Ectodermal cell (in vitro differentiated cells): ENCODE measurements at regions not wholly inside any gene's neighbourhood (a gene's known extent, or its start where the extent isn't known, plus 50 kb on each side); places are given as distances from the start of the nearest gene placed in this dataset.

Experiments
- H3K27ac ChIP-seq: 2 replicates; pipeline ENCODE4 v1.7.0; 2013; ENCODE audit warnings: mild to moderate bottlenecking, low read depth, low read length; ENCODE audit not compliant: insufficient read depth, poor library complexity, severe bottlenecking
- H3K27me3 ChIP-seq: 2 replicates; pipeline ENCODE4 v1.7.0; 2013; ENCODE audit warnings: mild to moderate bottlenecking, low read length; ENCODE audit not compliant: insufficient read depth, control insufficient read depth, poor library complexity, severe bottlenecking
- H3K36me3 ChIP-seq: one replicate; pipeline ENCODE4 v1.7.0; 2013; ENCODE audit warnings: low read length; ENCODE audit not compliant: control insufficient read depth, insufficient read depth
- H3K4me1 ChIP-seq: one replicate; pipeline ENCODE4 v1.7.0; 2013; ENCODE audit warnings: low read length; ENCODE audit not compliant: control insufficient read depth, insufficient read depth
- H3K4me3 ChIP-seq: 2 replicates; pipeline ENCODE4 v1.7.0; 2013; ENCODE audit warnings: low read depth, low read length, control low read depth; ENCODE audit not compliant: insufficient read depth
- H3K9me3 ChIP-seq: 2 replicates; pipeline ENCODE4 v1.7.0; 2013; ENCODE audit warnings: mild to moderate bottlenecking, low read length, moderate library complexity; ENCODE audit not compliant: control insufficient read depth
- WGBS, 2 experiments: methylation state at CpG; one replicate each; pipeline ENCODE4 v1.1.7; 2013; ENCODE audit warnings: missing lambda C conversion rate in 2 of 2; 5-methylcytosine and 5-hydroxymethylcytosine counted together

DNA sequence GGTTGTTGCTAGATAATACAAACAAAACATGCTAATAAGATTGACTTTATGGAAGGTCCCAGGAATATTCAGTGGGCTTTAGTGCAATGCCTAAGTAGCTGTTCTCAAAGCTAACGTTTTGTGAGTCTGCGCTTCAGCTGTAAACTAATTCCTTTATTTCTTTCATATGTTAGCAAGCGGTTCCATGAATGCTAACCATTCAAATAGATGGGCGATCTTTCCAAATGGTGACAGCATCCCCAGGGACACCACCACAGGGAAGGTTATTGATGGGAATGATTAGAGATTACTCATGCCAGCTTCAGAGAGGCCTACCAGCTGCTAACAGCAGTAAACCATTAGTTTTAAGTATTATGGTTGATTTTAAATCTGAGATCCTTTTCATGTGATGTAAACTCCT, 405.7 kb upstream of the MCTP2 start:
- peaks cover 22% of the 10 kb centered on the region for H3K4me1 ChIP-seq
- no peak overlapping the region for H3K4me3 ChIP-seq
- no peaks in the 10 kb centered on the region for H3K36me3 ChIP-seq
- WGBS, 2 experiments = 26 to 37% methylated on average over 4 of the region's 4 CpGs
- no peaks in the 10 kb centered on the region for H3K9me3 ChIP-seq
- no peaks in the 10 kb centered on the region for H3K27me3 ChIP-seq
- H3K27ac ChIP-seq = no peak overlapping the region

DNA sequence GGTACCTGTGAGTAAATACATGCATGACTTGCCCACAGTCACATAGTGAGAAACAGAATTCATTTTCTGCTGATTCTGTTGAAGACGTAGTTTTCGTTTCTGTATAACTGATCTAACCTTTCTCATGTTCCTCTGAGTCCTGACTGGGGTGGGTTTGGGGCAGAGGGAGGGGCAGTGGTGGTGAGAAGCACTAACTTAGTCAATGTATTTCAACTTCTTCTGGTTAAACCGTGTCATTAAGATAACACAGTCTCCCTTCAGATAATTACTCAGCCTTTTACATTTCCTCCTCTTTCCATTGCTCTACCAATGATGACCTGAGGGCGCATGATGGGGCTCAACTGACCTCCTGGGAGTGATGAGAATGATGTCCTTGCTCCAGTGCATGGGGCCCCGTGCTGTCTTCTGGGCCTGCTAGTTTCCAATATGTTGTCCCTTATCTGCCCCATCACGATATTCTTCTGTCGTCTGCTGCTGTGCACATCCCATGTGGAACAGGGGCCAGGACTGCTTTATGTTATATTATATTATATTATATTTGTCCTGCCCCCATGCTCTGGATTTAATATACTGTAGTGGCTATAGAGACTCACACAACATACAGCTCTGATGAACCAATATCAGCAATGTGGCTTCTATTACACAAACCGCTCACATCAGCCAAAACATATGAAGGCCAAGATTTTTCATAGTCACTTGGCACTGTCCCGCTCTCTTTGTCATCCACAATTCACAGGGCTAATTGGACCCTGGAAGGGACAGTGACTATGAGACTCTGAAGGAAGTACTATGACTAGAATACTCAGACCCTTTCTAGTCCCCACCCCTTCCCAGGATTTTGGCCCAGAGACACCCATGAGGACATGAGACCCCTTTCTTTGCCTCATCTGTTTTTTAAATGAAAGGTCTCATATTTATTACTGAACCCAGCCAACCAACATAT, 407.1 kb upstream of the MCTP2 start:
- no peaks in the 10 kb centered on the region for H3K9me3 ChIP-seq
- no peak overlapping the region for H3K4me3 ChIP-seq
- WGBS, 2 experiments = 95 to 96% methylated on average over 9 of the region's 9 CpGs

DNA sequence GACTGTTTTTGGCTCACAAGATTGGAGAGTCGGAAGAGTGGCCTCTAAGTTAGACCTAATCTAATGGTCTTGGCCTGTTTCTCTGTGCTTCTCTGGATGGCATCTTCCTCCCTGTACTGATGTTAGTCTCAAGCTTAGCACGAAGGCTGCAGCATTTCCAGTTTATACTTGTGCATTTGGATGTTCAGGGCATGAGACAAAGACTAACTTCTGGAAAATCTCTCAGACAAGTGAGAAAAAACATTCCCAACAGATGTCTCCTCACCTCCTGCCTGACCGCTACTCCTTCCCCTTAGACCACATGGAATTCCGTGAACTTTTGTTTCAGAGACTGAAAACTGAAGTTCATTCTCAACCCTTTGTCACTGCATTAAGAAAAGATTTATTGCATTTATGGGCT, 410.8 kb upstream of the MCTP2 start:
- H3K9me3 ChIP-seq = no peaks in the 10 kb centered on the region
- no peaks in the 10 kb centered on the region for H3K36me3 ChIP-seq
- WGBS, 2 experiments = 90 to 96% methylated on average over 4 of the region's 4 CpGs
- no peaks in the 10 kb centered on the region for H3K4me1 ChIP-seq
- no peaks in the 10 kb centered on the region for H3K27me3 ChIP-seq
- H3K27ac ChIP-seq = no peak overlapping the region
- H3K4me3 ChIP-seq = no peak overlapping the region

More for the DNA sequence above, 407.1 kb upstream of the MCTP2 start:
- Histone ChIP-seq H3K36me3 (no peaks in the 10 kb centered on the region), H3K27me3 (no peaks in the 10 kb centered on the region), H3K27ac (no peak overlapping the region), H3K4me1 (peaks cover 11% of the 10 kb centered on the region)

DNA sequence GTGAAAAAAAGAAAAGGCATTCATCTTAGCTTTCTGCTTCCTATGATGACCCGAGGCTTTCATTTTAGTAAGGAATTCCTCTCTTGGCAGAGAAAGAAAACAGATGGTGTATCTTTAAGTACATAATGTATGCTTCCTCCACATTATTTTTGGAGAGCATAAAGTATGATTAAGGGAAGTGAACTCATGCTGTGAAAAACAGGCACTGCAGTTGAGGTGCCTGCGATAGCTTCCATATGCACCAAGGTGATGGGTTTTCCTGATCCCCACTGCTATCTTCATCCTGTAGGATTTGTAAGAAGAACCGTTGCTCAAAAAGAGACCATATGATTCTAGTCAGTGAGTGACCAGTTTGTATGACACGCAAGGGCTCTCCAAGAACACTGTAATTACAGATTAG, 411.5 kb upstream of the MCTP2 start:
- H3K27ac ChIP-seq = no peak overlapping the region
- H3K27me3 ChIP-seq = no peaks in the 10 kb centered on the region

DNA sequence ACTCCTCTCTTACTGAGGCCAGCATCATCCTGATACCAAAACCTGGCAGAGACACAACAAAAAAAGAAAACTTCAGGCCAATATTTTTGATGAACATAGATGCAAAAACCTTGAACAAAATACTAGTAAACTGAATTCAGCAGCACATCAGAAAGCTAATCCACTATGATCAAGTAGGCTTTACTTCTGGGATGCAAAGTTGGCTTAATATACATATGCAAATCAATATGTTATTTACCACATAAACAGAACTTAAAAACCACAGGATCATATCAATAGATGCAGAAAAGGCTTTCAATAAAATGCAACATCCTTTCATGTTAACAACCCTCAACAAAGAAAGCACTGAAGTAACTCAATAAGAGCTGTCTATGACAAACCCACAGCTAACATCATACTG, 414.5 kb upstream of the MCTP2 start:
- Histone ChIP-seq H3K9me3 (no peaks in the 10 kb centered on the region), H3K36me3 (no peaks in the 10 kb centered on the region), H3K4me3 (no peak overlapping the region), H3K4me1 (no peaks in the 10 kb centered on the region), H3K27me3 (no peaks in the 10 kb centered on the region), H3K27ac (no peak overlapping the region)

More for the DNA sequence above, 411.5 kb upstream of the MCTP2 start:
- Histone ChIP-seq H3K9me3 (no peaks in the 10 kb centered on the region), H3K4me1 (no peaks in the 10 kb centered on the region), H3K4me3 (no peak overlapping the region), H3K36me3 (no peaks in the 10 kb centered on the region)
- WGBS, 2 experiments = 94 to 95% methylated on average over 4 of the region's 4 CpGs

DNA sequence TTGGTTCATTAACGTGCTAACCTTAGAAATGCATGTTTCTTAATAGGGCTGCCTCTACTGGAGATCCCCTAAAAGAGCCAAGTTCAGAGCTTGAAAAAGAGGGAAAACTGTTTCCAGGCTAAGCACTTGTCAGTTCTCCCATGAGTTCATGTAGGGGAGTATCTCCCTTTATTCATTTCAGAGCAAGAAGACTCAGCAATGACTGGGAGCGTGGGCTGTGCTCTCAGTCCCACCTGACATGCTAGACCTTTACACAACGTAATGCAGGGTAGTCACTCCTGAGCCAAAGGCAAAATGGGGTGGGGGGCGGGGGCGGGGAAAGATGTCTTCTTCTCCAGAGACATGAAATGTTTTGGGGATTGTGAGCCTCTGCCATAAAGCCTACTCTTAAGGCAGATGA, 420.1 kb upstream of the MCTP2 start:
- no peaks in the 10 kb centered on the region for H3K9me3 ChIP-seq
- no peaks in the 10 kb centered on the region for H3K27me3 ChIP-seq
- H3K27ac ChIP-seq = no peak overlapping the region
- no peaks in the 10 kb centered on the region for H3K4me1 ChIP-seq
- no peaks in the 10 kb centered on the region for H3K36me3 ChIP-seq
- H3K4me3 ChIP-seq = no peak overlapping the region
- WGBS, 2 experiments = 95% methylated on average over 4 to 5 of the region's 5 CpGs

DNA sequence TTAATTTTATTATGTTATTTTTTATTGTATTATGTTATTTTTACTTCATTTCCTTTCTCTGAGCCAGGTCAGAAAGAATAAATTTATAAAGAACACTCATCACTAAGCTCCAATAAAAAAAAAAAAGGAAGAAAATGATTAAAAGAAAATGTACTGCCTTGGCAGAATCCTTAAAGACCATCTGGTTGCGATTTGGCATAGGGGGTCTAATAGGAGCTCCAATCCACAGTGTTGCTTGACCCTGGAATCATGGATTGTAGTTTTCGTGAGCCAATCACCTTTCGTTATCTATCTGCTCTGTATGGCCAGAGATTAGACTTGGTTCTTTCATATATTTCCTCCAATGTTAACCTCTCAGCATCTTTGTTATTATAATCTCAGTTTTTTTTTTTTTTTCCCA, 421.8 kb upstream of the MCTP2 start:
- Histone ChIP-seq H3K9me3 (no peaks in the 10 kb centered on the region), H3K27me3 (no peaks in the 10 kb centered on the region), H3K36me3 (no peaks in the 10 kb centered on the region), H3K4me1 (no peaks in the 10 kb centered on the region), H3K27ac (no peak overlapping the region), H3K4me3 (no peak overlapping the region)
- 91 to 96% methylated on average over 3 of the region's 3 CpGs for WGBS, 2 experiments

DNA sequence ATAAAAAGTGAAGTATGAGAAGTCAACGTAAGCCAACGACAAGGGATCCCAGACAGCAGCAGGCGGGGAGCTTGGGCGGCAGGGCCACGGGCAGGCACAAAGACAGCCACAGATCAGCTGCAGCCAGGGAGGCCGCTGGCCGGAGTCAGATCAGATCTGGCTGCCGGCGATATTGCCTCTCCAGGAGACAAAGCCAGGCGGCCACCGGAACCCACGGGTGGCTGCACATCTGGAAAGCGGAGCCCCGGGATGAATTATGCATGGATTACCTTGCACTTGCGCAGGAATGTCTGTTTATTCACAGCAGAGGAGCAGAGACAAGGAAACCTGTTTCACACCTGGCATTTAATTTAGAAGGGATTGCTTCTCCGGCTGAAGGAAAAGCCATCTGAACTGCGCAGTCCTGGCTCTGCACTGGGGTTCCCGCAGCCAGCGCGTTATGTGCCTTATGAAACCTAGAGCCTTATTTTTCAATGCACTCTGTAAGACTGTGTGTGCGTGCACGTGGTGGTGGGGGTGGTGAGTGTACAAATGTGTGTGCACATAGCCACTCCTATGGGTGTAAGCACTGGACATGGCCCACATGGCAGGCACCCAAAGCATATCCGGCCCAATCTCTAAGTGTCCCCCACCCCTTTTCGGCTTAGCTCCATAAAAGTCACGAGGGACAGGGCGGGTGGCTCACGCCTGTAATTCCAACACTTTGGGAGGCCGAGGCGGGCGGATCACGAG, 427.8 kb upstream of the MCTP2 start:
- Histone ChIP-seq H3K4me3 (no peak overlapping the region), H3K27me3 (no peaks in the 10 kb centered on the region), H3K4me1 (no peaks in the 10 kb centered on the region), H3K9me3 (no peaks in the 10 kb centered on the region), H3K27ac (no peak overlapping the region), H3K36me3 (no peaks in the 10 kb centered on the region)
- WGBS, 2 experiments = 91 to 92% methylated on average over 31 of the region's 31 CpGs

DNA sequence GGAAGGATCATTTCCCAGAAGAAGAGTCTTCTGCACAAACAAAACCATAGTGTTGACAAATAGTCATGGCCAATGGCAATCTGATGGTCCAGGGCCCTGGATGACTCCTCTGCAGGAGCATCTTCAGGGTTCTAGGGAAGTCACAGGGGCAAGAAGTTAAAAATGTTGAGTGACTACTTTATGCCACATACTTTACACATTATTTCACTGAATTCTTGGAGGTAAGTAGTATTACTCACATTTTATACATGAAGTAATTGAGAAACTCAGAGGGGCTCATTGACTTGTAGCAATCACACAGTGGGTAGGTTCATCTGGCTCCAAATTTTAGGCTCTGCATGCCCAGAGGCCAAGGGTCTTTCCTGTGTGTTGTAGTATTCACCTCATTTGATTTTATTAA, 430.2 kb upstream of the MCTP2 start:
- no peak overlapping the region for H3K27ac ChIP-seq
- no peaks in the 10 kb centered on the region for H3K27me3 ChIP-seq
- no peak overlapping the region for H3K4me3 ChIP-seq
- H3K4me1 ChIP-seq = no peaks in the 10 kb centered on the region
- no peaks in the 10 kb centered on the region for H3K9me3 ChIP-seq
- H3K36me3 ChIP-seq = no peaks in the 10 kb centered on the region

DNA sequence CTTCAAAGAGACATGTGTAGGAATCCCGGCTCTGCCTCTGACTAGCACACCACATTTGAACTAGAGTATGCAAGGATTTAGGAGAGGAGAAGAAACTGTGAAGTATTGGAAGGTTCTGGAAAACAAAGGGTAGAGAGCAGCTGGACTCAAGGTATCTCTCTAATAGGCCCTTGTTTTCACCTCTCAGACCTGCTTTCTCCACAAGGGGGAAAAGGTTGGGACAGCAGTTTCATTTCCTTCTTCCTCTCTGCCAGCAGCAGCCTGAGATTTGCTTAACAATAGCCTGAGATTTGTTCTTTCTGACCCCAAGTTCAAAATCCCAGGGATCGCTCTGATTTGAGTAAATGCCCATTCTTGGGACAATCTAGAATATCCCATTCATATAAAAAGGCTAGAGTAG, 430.6 kb upstream of the MCTP2 start:
- Histone ChIP-seq H3K9me3 (no peaks in the 10 kb centered on the region), H3K36me3 (no peaks in the 10 kb centered on the region), H3K27me3 (no peaks in the 10 kb centered on the region), H3K4me3 (no peak overlapping the region), H3K4me1 (no peaks in the 10 kb centered on the region), H3K27ac (no peak overlapping the region)
- WGBS, 2 experiments = 82 to 86% methylated on average over 2 of the region's 2 CpGs
